Parathyroid adenoma (tissue), 2 donors: ENCODE measurements at regions not wholly inside any gene's neighbourhood (a gene's known extent, or its start where the extent isn't known, plus 50 kb on each side); places are given as distances from the start of the nearest gene placed in this dataset.

Experiments
- H2AFZ ChIP-seq: fragments of 300-600 bp; sonication (generic); one replicate; pipeline ENCODE4 v1.7.0; 2017; ENCODE audit warnings: antibody characterized with exemption, mild to moderate bottlenecking
- H3K27ac ChIP-seq: fragments of 300-600 bp; sonication (generic); one replicate; pipeline ENCODE4 v1.7.0; 2017
- H3K27me3 ChIP-seq: fragments of 300-600 bp; sonication (generic); one replicate; pipeline ENCODE4 v1.7.0; 2017; ENCODE audit warnings: low read length; ENCODE audit not compliant: control insufficient read depth, insufficient read depth
- H3K36me3 ChIP-seq: fragments of 300-600 bp; sonication (generic); one replicate; pipeline ENCODE4 v1.7.0; 2017; ENCODE audit warnings: low read length; ENCODE audit not compliant: control insufficient read depth, insufficient read depth
- H3K4me1 ChIP-seq: fragments of 300-600 bp; sonication (generic); one replicate; pipeline ENCODE4 v1.7.0; 2017; ENCODE audit warnings: control low read depth
- H3K4me2 ChIP-seq: fragments of 300-600 bp; sonication (generic); one replicate; pipeline ENCODE4 v1.7.0; 2017; ENCODE audit warnings: low read length
- H3K4me3 ChIP-seq: fragments of 300-600 bp; sonication (generic); one replicate; pipeline ENCODE4 v1.7.0; 2017; ENCODE audit warnings: low read depth, low read length
- H3K79me2 ChIP-seq: fragments of 300-600 bp; sonication (generic); one replicate; pipeline ENCODE4 v1.7.0; 2017; ENCODE audit warnings: control low read depth
- H3K9ac ChIP-seq: fragments of 300-600 bp; sonication (generic); one replicate; pipeline ENCODE4 v1.7.0; 2017; ENCODE audit warnings: mild to moderate bottlenecking
- H3K9me3 ChIP-seq: fragments of 300-600 bp; sonication (generic); one replicate; pipeline ENCODE4 v1.7.0; 2017; ENCODE audit warnings: low read length; ENCODE audit not compliant: control insufficient read depth
- TF ChIP-seq, protein P1 (sequence below): fragments of 300-600 bp; sonication (generic); IDR thresholded peaks from one replicate; pipeline ENCODE4 v1.7.0; 2017; ENCODE audit warnings: antibody characterized with exemption, mild to moderate bottlenecking
- donor health status: primary hyperparathyroidism.

DNA sequence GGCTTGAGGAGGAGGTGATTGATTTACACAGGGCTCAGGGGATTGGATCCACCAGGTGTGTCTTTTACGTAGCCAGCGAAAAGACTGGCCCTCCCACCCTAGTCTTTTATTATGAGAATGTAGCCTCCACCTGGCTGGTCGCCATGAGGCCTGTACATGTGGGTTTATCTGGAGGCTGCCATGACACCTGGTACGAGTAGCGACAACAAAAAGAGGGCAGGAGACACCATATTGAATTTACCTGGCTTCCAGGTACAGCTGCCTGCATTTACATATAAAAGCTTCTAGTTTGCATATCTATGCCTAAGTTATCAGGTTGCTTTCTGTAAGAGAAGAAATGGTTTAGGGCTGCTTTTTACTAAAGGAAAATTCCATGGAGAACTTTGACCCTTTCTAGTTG is 1173.7 kb upstream of the SEMA6A start:
- H3K36me3 ChIP-seq, result no peaks in the 10 kb centered on the region
- no peak overlapping the region for H2AFZ ChIP-seq
- no peaks in the 10 kb centered on the region for H3K4me1 ChIP-seq
- H3K27ac ChIP-seq, result no peak overlapping the region
- H3K4me2 ChIP-seq, result no peak overlapping the region
- H3K79me2 ChIP-seq, result no peaks in the 10 kb centered on the region
- H3K27me3 ChIP-seq, result no peaks in the 10 kb centered on the region
- TF ChIP-seq, protein P1, sequence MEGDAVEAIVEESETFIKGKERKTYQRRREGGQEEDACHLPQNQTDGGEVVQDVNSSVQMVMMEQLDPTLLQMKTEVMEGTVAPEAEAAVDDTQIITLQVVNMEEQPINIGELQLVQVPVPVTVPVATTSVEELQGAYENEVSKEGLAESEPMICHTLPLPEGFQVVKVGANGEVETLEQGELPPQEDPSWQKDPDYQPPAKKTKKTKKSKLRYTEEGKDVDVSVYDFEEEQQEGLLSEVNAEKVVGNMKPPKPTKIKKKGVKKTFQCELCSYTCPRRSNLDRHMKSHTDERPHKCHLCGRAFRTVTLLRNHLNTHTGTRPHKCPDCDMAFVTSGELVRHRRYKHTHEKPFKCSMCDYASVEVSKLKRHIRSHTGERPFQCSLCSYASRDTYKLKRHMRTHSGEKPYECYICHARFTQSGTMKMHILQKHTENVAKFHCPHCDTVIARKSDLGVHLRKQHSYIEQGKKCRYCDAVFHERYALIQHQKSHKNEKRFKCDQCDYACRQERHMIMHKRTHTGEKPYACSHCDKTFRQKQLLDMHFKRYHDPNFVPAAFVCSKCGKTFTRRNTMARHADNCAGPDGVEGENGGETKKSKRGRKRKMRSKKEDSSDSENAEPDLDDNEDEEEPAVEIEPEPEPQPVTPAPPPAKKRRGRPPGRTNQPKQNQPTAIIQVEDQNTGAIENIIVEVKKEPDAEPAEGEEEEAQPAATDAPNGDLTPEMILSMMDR, result no peak
- H3K9ac ChIP-seq, result no peak overlapping the region
- no peaks in the 10 kb centered on the region for H3K9me3 ChIP-seq
- H3K4me3 ChIP-seq, result no peak overlapping the region

DNA sequence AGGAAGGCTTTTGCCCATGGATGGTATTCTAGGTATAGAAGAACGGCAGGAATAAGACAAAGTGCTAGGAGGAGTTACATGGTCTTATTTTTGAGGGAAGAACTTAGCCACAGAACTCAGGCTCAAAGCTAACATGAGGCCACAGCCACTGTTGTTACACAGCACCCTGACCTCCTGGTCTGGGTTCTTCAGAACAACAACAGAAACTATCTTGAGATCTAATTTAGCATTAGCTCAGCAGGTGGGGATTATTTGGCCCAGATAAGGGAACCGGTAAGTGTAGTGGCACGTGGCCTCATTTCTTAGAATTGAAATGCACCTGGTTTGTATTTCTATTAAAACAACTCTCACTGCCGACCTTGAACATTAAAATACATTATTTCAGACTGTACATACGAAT is 1168.7 kb upstream of the SEMA6A start:
- Histone ChIP-seq H2AFZ (no peak overlapping the region), H3K4me1 (no peaks in the 10 kb centered on the region), H3K4me2 (no peak overlapping the region), H3K9ac (no peak overlapping the region), H3K36me3 (no peaks in the 10 kb centered on the region), H3K27me3 (no peaks in the 10 kb centered on the region), H3K27ac (no peak overlapping the region), H3K4me3 (no peak overlapping the region), H3K9me3 (no peaks in the 10 kb centered on the region), H3K79me2 (no peaks in the 10 kb centered on the region)
- TF ChIP-seq, protein P1, result no peak

DNA sequence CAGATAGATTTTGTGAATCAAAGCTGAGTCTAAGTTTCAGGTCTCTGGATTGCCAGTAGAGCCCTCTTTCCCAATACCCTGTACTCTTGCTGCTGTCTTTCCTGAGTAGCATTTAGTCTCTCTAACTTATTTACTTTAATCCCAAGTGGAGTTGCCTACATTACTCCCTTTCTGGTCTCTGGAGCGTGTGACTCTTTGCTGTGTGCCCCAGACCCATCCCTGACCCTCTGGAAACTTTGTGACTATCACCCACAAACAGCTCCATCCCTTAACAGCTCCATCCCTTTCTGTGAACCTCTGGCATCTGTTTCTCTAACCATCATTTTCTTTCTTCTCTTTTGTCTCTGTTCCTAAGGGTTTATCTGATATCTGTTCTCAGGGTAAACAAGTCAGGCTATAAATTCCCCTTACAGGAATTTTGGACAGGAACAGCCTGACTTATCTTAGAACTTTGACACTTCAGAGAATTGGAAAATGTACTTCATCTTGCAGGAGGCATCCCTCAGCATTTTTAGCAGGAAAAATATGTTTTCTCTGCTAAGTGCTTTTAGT is 1167.1 kb upstream of the SEMA6A start:
- no peak overlapping the region for H3K9ac ChIP-seq
- H3K4me2 ChIP-seq, result no peak overlapping the region
- no peaks in the 10 kb centered on the region for H3K79me2 ChIP-seq
- no peaks in the 10 kb centered on the region for H3K9me3 ChIP-seq
- H3K27me3 ChIP-seq, result no peaks in the 10 kb centered on the region
- H3K27ac ChIP-seq, result no peak overlapping the region
- no peak overlapping the region for H2AFZ ChIP-seq
- H3K36me3 ChIP-seq, result no peaks in the 10 kb centered on the region
- H3K4me1 ChIP-seq, result no peaks in the 10 kb centered on the region
- TF ChIP-seq, protein P1, result no peak
- H3K4me3 ChIP-seq, result no peak overlapping the region

DNA sequence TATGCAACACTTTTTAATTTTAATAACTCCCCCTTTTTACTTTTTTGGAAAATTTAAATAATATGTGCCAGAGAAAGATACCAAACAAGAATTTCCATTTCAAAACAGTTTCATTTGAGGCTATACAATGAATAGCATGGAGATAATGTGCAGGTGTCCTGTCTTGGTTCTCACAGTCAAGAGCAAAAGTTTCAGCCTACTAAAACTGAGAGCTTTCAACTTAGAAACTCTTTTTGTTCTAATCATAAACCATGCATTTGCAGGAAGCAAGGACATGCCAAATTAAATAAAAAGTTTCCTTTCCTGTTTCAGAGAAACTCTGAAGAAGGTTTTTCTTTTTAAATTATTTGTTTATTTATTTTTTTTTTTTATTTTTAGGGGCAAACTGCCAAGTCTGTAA is 1165.6 kb upstream of the SEMA6A start:
- H3K36me3 ChIP-seq, result no peaks in the 10 kb centered on the region
- no peak overlapping the region for H3K9ac ChIP-seq
- H3K4me2 ChIP-seq, result no peak overlapping the region
- no peak overlapping the region for H3K27ac ChIP-seq
- H3K4me3 ChIP-seq, result no peak overlapping the region
- H3K79me2 ChIP-seq, result no peaks in the 10 kb centered on the region
- no peaks in the 10 kb centered on the region for H3K27me3 ChIP-seq
- H3K9me3 ChIP-seq, result no peaks in the 10 kb centered on the region
- H3K4me1 ChIP-seq, result no peaks in the 10 kb centered on the region
- TF ChIP-seq, protein P1, result no peak
- no peak overlapping the region for H2AFZ ChIP-seq

DNA sequence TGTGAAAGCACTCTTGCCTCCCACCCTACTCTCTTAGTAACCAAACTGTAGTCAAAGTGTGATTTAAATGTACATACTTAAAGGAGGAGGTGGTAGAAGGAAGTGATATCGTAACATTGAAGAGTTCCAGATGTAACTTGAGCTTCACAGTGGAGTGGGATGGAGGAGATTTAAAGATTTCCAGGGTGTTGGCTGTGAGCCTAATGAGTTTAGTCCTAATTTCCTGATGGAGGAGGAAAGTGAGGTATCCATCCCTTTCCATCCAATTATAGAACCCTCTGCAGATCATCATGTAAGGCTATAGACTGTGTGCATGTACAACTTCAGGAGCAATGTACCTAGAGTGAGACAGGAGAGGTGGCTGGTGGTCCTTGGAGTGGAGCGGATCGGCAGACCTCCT is 1163.9 kb upstream of the SEMA6A start:
- Histone ChIP-seq H3K4me1 (no peaks in the 10 kb centered on the region), H3K36me3 (no peaks in the 10 kb centered on the region), H3K79me2 (no peaks in the 10 kb centered on the region), H3K27ac (no peak overlapping the region), H2AFZ (no peak overlapping the region), H3K9me3 (no peaks in the 10 kb centered on the region), H3K4me2 (no peak overlapping the region), H3K9ac (no peak overlapping the region), H3K27me3 (no peaks in the 10 kb centered on the region), H3K4me3 (no peak overlapping the region)
- TF ChIP-seq, protein P1, result no peak
